ENCODE measurements at regions not wholly inside any gene's neighbourhood (a gene's known extent, or its start where the extent isn't known, plus 50 kb on each side); places are given as distances from the start of the nearest gene placed in this dataset.

DNA sequence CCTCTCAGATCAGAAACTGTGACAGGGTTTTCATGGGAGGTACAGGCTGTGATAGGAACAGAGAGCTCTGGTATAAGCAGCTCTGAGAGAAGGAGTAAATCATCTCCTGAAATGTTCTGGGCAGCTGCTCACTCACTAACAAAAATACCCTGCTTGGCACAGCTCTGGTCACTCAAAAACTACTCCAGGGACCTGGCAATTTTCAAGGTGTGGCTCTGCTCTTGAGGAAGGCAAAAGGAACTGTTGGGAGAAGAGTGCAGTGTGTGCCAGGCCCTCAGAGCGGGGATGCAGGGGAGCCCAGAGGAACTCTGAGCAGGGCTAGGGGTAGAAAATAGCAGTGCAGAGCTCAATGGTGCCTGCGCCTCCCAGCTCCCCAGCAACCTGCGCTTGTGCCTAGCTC lies 180.5 kb upstream of the ZBED5 start:
- DNase-seq, result no peak

DNA sequence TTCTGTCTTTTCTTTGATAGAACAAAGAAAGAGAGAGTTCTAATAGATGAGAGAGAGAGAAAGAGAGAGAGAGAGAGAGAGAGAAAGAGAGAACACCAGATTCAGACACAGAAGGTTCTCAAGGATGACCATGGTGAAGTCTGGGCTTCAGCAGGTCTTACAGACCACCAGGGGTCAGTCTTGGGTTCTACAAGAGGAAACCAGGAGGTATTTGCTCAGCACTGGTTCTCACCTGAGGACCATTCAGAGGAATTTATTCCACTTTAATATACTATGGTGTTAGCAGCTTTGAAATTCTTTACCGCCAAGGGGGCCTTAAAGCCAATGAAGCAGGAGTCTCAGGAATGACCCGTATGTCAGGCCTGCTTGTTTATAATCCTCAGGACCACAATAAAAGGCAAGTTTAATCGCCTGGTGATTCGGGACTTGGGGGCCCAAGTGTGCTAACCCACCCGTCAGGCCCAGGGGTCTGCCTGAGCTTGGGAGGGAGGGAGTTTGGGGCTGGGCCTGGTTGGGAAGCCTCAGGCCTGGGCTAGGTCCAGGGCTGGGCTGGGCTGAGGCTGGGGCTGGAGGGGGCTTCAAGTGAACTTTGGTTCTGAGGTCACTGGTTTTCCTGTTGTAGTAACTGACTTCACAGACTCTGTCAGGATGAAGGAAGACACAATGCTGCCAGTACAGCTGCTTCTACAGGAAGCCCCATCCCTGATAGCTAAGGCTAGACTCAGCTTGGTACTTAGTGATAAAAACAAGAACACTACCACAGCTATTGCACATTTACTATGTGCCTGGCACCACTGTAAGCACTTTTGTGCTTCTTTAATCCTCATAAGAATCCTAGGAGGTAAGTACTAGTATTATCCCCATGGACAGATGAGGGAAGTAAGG lies 179.2 kb upstream of the ZBED5 start:
- DNase-seq, result no peak

DNA sequence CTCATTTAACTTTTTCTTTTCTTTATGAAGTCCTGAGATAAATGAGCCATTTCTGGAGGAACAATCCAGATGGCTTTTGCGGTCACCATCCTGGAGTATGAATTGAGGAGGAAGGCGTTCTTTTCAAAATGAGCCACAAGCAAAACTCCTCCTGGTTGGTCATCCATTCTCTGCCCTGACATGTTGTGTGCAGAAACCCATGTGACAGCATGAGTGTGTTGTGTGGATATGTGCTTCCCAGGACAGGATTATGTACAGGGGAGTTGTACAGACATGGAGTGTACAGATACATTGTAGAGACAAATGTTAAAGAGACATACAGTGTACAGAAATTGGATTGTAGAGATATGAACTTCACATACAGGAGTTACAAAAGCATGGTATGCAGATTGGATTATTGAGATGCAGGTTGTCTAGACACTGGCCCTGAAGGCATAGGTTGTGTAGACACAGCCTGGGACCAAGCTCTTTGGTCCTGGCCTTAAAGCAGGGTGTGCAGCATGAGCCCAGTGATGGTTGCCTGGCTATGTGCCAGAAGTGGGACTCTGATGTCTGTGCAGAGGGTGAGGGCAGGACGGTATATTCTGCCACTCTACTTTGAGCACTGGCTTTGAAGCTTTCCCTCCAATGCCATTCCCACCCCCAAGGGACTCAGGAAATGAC lies 178.5 kb upstream of the ZBED5 start:
- DNase-seq, result no peak

DNA sequence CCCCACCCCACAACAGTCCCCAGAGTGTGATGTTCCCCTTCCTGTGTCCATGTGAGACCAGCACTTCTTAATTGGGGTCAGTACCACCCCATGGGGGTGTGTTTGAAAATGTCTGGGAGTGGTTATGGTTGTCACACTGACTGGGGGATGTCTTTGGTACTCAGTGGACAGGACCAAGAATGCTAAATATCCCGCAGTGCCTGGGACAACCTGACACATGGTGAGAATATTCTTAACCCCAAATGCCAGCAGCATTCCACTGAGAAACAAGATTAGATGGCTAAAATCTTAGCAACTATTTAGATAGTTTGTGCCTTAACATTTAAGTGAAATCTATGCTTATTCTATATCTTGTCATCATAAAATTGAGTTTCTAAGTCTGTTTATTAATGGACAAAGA lies 177.5 kb upstream of the ZBED5 start:
- no peak for DNase-seq

DNA sequence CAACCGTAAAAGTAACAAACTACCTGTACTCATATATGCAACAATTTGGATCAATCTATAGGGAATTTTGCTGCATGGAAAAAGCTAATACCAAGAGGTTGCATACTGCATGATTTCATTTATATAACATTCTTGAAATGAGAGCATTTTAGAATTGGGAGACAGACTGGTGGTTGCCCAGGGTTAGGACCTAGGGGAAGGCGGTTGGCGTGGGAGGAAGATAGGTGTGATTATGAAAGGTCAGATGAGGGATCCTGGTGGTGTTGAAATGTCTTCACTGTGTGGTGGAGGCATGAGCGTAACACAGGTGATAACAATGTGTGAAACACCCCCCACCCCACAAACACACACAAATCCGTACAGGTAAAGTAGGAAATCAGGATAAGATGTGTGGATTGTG lies 176.6 kb upstream of the ZBED5 start:
- no peak for DNase-seq

DNA sequence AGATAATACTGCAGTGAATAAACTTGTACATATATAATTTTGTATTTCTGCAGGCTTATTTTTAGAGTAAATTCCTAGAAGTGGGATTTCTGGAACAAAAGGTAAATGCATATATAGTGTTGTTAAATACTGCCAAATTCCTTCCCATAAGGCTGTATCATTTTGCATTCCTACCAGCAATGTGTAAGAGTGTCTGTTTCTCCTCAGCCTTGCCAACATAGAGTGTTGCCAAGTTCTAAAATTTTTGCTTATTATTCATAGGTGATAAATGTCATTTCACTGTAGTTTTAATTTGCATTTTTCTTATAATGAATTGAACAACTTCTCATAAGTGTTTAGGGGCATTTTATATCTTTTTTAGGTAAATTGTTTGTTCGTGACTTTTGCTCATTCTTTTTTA lies 174.2 kb upstream of the ZBED5 start:
- DNase-seq, result no peak

DNA sequence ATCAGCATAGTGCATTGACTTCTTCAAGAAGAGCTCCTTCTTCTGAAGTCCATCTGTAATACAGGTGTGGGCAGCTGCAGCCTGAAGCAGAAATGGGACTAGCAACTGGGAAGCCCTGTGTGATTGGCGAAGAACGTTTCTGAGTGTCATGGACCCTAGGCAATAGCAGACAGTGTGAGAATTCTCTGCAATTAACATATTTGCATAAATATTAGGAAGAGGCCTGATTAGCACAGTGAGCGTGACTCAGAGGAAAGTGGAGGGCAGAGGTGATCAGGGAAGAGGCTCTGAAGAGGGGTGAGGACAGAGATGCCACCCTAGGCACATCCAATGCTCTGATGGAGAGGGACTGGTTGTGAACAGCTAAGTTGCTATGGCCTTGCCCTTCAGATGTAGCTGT lies 171.2 kb upstream of the ZBED5 start:
- DNase-seq, result no peak

DNA sequence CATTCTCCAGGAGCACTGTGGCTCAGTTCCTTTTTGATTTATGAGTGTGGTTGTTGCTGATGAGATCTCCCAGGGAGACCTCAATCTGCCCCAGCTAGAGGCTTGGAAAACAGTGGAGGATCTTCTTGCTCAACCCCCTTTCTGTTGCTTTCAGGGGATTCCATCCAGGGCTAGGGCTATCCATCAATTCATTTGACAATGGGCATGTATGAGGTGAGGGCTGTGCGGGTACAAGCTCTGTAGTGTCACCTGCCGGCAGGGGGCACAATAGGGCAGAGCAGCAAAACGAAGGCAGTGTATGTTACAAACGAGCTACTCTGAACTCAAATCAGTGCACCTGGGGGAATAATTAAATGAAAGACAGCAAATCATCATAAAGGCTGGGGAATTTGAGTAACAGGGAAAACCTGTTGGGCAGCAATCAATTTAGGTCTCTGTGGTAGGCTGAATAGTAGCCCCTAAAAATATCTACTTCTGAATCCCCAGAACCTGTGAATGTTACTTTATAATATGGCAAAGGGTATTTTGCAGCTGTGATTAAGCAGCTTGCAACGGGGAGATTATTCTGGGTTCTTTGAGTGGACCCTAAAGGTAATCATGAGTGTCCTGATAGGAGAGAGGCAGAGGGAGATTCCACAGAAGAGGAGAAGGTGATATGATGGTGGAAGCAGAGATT lies 170.3 kb upstream of the ZBED5 start:
- no peak for DNase-seq

DNA sequence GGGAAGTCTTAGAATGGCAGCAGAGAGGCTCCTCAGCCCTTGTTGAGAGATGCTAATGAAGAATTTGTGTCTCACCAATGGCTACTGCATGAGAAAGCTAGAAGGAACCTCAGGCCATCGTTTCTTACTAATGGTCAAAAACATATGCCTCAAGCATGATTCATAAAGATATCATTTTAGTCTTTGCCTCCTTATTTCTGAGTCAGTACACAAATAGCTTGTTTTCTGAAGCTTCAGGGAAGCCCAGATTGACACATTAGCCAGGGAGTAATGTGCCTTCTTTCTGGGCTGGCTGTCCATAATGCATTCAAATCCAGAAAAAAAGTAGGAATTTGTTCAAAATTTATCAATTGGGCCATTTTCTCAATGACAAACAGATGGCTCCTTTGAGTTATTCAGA lies 169.4 kb upstream of the ZBED5 start:
- no peak for DNase-seq

DNA sequence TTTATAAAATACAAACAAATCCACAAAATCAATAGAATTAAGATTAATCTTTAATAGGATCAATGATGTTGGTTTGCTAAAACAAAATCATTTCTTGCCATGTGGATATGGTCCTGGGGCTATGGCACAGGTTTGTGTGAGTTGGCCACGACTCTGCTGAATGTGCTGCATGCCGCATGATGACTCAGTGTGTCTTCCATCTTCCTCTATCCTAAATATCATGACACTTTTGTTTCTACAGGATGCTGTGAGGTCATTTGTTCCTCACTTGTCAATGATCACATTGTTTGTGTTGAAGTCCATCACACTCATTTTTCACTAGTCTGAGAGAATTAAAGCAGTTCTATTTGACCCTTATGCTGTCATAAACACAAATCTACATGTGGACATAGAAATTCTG lies 167.2 kb upstream of the ZBED5 start:
- DNase-seq, result no peak

DNA sequence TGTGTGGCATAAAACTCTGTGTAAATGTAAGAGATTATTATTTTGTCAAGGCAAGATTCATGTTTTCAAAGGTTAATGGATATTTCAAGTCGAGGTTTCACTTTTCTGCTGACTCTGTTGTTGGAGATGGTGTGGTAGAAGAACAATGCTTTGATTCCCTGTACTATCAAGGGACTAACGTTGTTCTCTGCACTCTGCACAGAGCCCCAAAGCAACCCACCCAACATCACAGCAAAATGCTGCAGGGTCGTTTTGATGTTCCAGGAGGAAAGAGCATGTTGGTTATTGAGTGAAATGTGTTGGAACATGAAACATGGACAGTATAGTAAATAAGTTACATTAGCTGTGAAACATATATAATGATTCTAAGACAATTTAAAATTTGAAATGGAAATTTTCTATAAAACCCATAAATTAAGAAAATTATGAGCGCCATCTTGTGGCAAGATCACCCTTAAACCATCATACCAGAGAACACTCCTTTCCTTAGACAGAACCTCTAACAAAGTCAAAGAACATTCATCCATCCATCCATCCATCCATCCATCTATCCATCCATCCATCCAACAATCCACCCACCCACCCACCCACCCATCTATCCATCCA lies 164.4 kb upstream of the ZBED5 start:
- DNase-seq, result no peak

DNA sequence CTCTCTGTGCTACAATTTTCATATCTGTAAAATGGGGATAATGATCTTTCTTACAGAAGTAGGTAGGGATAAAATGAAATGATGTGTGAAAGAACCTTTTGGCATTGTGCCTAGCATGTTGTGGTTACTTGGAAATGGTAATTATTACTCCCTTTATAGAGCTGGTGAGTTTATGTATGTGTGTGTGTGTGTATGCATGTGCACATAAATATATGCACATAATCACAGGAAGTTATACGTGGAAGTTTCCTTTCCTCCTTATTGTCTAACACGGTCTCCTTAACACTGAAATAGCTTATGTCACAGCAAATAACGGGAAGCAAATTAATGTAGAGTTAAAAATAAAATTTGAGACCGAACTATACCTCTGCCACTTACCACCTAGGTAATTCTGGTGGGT lies 163.7 kb upstream of the ZBED5 start:
- no peak for DNase-seq

DNA sequence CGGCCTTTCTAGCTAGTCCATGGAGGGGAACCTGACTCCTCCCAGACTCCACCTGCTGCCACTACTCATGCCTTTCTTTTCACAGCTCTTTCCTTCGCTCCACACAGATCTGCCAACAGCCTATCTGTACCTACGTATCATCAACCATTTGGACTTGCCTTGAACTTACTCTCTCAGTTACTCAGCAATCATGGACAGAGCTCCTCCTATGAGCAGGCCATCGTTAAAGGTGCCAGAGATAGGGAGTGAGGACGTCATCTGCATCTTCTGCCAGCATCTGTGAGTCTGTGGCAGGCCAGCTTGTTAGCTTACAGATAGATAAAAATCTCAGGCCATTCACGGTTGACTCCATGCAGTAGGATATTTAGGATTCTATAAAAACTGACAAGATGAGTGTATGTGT lies 162.9 kb upstream of the ZBED5 start:
- no peak for DNase-seq

DNA sequence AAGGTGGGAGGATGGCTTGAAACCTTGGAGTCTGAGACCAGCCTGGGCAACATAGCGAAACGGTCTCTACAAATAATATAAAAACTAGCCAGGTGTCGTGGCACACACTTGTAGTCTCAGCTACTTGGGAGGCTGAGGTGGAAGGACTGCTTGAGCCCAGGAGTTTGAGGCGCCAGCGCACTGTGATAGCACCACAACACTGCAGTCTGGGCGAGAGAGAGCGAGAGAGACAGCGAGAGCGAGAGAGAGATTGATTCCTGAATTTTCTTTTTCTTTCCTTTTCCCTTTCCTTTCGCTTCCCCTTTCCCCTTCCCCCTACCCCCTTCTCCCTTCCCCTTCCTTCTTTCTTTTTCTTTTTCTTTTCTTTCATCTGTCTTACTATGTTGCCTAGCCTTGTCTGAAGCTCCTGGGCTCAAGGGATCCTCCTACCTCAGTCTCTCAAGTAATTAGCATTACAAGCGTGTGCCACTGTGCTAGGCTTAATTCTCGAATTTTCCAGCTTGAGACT lies 162.4 kb upstream of the ZBED5 start:
- DNase-seq, result no peak

DNA sequence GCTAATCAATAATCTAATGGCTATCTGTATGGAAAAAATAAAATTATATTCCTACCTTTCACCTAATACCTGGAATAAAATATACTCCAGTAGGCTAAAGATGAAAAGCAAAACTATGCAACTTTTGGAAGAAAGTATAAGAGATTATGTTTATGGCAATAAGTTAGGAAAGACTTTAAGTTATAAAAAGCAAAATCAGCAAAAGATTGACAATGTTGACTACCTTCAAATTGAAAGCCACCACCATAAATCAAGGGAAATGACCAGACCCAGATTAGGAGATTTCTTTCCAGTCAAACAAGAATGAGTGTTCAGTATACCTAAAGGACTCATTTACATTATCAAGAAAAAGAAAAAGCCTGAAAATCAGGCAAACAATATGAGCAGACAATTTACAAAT lies 159.1 kb upstream of the ZBED5 start:
- DNase-seq, result no peak

DNA sequence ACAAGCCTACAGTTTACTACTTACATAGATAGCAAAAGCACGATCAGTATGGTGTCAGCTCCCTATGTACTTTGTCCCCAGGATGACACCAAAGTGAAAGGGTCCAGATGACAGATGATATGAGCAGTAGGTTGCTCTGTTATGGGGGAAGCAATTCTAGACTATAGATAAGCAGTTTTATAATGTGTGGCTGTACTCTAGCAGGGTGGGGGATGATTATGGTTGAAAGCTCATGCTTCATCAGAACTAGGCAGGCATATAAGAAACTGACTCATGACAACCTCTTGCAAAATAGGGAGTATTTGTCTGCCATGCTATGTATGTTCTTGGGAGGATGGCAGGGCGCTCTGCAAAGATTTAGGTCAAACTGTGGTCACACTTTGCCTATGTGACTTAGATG lies 158.2 kb upstream of the ZBED5 start:
- DNase-seq, result no peak

DNA sequence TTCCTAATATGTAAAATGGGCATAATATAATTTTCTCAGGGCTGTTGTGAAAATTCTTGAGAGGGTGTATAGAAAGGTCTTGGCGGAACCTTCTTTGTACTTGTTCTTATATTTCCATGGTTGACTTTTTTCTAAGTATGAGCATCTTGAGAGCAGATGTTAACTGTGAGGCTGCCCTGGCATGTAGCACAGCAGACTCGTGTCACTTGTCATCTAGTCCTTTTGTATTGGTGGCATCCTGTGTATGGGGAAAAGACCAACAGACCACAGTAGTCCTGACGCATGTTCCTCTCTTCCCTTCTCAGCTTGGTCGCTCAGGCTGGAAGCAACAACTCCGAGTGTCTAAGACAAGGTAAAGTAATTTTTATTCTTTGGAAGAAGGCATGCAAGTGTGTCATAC lies 153.8 kb upstream of the ZBED5 start:
- no peak for DNase-seq

DNA sequence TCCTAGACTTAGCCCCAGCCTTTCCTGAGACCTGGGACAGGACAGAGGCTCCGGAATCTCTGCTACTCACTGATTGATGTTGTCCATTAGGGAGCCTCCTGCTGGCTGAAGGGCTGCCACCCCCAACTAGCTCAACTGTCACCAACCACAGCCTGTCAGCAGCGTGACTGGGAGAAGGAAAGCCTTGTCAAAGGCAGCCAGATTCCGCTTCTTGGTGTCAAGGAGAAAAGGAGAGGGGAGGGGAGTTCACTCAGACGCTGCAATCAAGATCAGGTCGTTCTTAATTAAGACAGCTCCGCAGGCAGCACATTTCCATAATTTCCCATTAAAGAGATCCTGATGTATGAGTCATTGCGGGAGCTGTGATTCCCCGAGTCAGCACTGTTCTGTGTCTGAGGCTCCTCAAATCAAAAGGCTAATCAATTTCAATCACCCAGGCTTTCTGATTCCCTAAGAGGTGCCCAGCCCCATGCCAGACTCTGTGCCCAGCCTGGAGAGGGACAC lies 152.8 kb upstream of the ZBED5 start:
- DNase-seq, result no peak

DNA sequence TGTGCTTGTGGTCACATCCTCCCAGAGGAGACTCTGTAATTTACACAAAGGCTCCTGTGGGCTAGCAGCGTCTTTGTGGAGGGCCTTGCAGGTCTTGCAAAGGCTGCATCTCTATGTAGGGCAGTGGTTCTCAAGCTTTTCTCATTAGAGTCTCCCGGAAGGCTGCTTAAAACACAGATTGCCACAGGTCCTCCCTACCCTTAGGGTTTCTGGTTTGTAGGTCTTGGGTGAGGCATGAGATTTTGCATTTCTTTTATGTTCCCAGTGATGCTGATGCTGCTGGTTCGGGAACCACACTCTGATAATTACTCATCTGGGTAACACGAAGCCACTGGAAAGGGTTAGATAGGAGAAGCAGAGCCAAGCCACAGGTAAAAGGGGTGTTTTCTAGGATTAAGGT lies 151.3 kb upstream of the ZBED5 start:
- DNase-seq, result no peak

DNA sequence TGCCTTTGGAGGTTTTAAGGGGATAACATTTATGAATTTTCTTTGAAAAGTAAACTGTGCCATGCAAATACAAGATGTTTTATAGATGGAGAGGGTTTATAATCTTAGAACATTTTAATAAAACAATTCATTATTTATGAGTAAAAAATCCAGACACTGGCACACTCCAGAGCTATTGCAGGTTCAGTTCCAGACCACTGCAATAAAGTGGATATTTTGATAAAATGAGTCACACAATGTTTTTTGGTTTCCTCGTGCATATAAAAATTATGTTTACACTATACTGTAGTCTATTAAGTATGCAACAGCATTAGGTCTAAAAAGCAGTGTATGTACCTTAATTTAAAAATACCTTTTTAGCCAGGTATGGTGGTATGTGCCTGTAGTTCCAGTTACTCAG lies 146.2 kb upstream of the ZBED5 start:
- no peak for DNase-seq

DNA sequence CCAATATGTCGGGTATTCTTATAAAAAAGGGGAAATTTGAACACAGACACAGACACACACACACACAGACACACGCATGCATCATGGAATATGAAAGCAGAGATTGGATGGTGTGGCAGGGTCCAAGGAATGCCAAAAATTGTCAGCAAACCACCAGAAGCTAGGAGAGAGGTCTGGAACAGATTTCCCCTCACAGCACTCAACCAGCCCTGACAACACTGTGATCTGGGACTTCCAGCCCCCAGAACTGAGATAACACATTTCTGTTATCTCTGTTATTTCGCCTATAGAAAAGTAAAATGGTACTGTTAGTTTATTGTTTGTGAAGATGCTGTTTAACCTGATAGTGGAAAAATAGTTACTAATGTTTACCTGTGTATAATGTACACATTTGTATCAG lies 145.4 kb upstream of the ZBED5 start:
- no peak for DNase-seq

DNA sequence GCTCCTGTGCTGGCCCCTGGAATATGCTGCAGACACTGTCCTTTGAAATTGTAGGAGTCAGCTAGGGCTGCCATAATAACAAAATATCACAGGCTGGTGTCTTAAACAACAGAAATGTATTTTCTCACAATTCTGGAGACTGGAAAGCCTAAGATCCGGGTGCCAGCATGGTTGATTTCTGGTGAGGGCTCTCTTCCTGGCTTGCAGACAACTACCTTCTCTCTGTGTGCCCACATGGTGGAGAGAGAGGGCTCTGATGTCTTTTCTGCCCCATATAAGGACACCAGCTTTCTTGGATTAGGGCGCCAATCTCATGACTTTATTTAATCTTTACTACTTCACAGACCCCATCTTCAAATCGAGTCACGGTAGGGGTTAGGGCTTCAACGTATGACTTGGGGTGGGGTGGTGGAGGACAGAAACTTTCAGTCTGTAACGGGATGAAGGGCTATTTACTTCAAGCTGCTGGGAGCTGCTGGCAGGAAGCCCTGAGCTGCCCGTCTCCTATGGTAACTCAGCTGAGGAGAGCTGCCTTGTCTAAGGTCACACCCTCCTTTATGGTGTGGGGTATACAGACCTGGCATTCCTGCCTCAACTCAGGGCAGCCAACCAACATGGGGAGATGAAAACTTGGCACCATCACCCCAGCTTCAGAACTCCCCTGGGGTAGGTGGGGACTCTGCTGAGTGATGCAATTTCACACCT lies 142.9 kb upstream of the ZBED5 start:
- DNase-seq, result no peak

DNA sequence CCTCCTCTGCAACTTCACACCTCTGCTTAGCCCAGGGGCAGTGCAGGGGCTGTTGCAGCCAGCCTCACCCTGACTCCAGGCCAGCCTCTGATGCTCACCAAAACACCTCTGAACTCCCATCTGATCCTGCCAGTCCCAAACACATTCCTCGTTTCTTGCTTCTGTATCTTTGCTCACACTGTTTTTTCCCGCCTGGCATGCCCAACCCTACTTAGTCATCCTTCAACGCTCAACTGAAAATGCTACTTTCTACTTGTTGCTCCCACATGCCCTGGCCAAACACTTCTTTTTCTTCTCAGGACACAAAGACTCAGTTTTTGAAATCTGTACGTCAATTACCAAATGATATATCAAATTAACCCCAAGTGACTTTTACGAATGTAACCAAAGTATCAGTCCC lies 140.8 kb upstream of the ZBED5 start:
- DNase-seq, result no peak

All from GF-D8 (cell line).